MG63 (cell line): ENCODE measurements at regions not wholly inside any gene's neighbourhood (a gene's known extent, or its start where the extent isn't known, plus 50 kb on each side); places are given as distances from the start of the nearest gene placed in this dataset.

Experiments used
- DNase-seq: peaks from one replicate; pipeline ENCODE4 v3.0.0-alpha.2; 2020
- H3K27me3 ChIP-seq: fragments of 250-450 bp; sonication (Bioruptor Pico); 2 replicates; pipeline ENCODE4 v1.5.1; 2020; ENCODE audit warnings: mild to moderate bottlenecking, moderate library complexity
- H3K36me3 ChIP-seq: fragments of 250-450 bp; sonication (Bioruptor Pico); 2 replicates; pipeline ENCODE4 v1.5.1; 2020; ENCODE audit warnings: mild to moderate bottlenecking, moderate library complexity
- H3K4me3 ChIP-seq: fragments of 250-450 bp; sonication (Bioruptor Pico); 2 replicates; pipeline ENCODE4 v1.5.1; 2020; ENCODE audit warnings: mild to moderate bottlenecking, moderate library complexity
- H3K9me3 ChIP-seq: fragments of 250-450 bp; sonication (Bioruptor Pico); 2 replicates; pipeline ENCODE4 v1.5.1; 2020; ENCODE audit warnings: mild to moderate bottlenecking, moderate library complexity

DNA sequence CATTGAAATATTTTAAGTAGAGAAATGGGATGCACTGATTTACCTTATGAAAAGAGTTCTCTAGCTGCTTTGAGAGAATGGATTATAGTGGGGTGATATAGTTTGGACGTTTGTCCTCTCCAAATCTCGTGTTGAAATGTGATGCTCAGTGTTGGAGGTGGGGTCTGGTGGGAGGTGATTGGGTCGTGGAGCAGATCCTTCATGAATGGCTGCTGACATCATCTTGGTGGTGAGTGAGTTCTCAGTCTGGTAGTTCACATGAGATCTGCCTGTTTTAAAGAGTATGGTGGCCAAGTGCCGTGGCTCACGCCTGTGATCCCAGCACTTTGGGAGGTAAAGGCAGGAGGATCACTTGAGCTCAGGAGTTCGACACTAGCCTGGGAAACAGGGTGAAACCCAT is 58.7 kb upstream of the SH3RF3 start:
- no peak for DNase-seq
- Histone ChIP-seq H3K36me3 (no peaks in the 10 kb centered on the region), H3K4me3 (no peak overlapping the region), H3K27me3 (peaks cover 6% of the 10 kb centered on the region), H3K9me3 (no peaks in the 10 kb centered on the region)

DNA sequence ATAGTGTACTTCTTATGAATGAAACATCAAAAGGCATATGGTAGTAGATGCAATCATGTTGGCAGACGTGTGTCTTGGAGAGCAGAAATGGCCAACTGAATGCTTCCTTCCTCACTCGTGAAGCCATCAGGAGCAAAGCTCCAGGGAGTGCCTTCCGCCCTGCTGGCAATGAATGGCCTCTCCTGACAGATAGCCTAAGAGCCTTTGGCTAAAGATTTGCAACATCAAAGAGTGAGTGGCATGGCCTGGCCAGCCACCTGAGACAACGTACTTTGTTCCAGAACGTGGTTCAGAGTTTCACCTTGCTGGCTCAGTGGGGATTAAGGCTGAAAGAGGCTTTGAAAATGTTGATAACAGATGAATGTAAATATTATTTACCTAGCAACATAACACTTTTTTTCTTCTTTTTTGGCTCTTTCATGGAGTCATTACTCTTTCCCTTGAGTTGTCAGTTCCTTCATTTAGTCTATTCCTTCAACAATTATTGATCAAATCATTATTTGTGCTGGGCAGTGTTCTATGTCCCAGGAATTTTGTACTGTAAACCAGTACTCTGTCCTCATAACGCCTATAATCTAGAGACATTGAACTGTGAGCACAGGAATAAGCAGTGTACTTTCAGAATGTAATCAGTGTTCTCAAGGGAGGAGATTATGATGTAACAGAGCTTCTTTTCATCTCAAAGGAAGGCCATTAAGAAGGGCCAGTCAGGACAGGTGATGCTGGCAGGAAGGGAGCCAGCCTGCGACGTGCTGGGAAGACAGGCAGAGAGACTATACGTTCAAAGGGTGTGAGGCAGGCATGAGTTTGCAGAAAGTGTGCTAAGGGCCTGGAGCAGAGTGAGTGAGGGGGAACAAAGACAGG is 59.4 kb upstream of the SH3RF3 start:
- no peaks in the 10 kb centered on the region for H3K9me3 ChIP-seq
- no peaks in the 10 kb centered on the region for H3K36me3 ChIP-seq
- no peak overlapping the region for H3K4me3 ChIP-seq
- H3K27me3 ChIP-seq: peaks cover 6% of the 10 kb centered on the region
- DNase-seq: no peak

DNA sequence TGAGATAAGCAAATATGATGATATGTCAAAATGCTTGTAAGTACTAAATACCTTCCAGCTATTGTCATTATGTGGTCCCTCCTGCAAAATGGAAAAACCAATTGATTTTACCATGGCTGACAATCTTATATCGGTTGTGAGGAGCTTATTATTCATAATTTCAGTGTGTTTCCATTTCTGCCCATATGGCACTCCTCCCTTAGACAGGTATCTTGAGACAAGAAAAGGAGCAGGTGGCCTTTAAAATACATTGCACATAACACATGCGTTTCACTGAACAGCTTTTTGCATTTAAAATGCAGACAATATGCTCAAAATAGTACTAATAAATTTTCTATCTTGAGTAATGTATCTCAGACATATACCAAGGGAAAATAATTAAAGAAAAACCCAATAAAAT is 60.2 kb upstream of the SH3RF3 start:
- peaks cover 6% of the 10 kb centered on the region for H3K27me3 ChIP-seq
- no peak overlapping the region for H3K4me3 ChIP-seq
- no peaks in the 10 kb centered on the region for H3K36me3 ChIP-seq
- no peaks in the 10 kb centered on the region for H3K9me3 ChIP-seq
- DNase-seq: no peak

DNA sequence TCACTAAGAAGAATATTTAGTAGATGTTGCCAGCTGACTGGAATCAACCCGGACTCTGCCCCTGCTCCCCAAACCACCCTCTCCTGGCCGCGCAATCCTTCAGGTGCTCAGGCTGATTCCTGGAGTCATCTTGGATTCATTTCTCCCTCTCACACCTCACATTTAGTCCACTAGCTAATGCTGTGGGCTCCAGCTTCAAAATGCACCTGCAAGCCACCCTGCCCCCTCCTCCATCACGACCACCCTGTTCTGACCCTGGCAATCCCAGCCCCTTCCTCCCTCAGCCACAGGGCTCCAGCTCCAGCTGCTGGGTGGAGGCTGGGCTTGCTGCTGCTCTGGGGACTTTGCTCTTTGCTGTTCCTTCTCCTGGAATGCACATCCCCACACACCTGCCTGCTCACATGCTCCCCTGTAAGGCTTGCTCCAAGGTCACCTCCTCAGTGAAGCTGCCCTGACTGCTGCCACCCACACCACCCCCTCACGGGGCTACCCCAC is 61.3 kb upstream of the SH3RF3 start:
- Histone ChIP-seq H3K27me3 (peaks cover 6% of the 10 kb centered on the region), H3K4me3 (no peak overlapping the region), H3K36me3 (no peaks in the 10 kb centered on the region), H3K9me3 (no peaks in the 10 kb centered on the region)
- DNase-seq: no peak

DNA sequence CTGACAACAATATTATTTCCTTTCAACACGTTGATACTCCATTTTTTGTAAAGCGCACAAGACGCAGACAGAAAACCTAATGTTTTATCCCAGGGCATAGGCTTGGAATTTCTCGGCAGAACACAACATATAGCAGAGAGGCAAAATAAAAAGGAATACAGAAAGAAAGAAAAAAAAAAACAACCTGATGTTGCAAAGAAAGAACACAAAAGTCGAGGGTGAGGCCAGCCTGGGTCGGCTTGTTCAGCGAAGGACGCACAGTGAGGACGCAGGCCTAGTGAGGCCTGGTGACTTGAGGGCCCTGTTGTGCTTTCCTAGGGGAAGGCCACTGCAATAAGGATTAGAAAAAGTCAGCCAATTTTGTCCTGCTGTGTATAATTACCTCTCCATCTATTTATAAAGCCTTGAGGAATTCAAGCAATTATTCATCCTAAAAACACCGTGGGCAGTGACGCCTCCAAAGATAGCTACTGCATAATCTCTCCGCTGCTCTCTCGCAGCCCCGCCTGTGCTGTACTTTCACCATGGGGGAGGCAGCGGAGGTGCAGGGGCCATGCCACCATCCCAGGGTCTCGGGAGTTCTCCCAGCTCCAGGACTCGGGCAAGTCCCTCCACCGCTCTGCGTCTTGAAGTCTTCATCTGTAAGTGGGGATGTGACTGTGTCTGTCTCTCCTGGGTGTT is 61.9 kb upstream of the SH3RF3 start:
- no peaks in the 10 kb centered on the region for H3K36me3 ChIP-seq
- no peak for DNase-seq
- peaks cover 6% of the 10 kb centered on the region for H3K27me3 ChIP-seq
- no peaks in the 10 kb centered on the region for H3K9me3 ChIP-seq
- H3K4me3 ChIP-seq: no peak overlapping the region

DNA sequence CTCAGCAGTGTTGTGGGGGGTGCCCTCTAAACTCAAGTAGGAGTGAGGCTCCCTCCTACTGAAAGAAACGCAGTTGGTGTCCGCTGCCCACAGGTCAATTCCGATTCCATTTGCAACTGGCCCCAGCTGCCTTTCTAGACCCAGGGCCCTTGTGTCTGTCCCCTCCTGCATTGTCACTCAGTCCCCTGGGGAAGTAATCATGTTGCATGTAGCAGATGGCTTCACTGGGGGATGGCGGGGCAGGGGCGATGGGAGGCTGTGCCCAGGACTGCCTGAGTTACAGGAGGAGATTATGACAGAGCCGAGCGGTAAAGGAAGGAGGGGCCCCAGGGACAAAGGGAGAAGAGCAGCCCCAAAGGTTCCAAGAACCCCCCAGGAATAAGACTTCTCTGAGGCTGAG is 62.5 kb upstream of the SH3RF3 start:
- DNase-seq: no peak
- peaks cover 6% of the 10 kb centered on the region for H3K27me3 ChIP-seq
- H3K4me3 ChIP-seq: no peak overlapping the region
- H3K36me3 ChIP-seq: no peaks in the 10 kb centered on the region
- no peaks in the 10 kb centered on the region for H3K9me3 ChIP-seq

DNA sequence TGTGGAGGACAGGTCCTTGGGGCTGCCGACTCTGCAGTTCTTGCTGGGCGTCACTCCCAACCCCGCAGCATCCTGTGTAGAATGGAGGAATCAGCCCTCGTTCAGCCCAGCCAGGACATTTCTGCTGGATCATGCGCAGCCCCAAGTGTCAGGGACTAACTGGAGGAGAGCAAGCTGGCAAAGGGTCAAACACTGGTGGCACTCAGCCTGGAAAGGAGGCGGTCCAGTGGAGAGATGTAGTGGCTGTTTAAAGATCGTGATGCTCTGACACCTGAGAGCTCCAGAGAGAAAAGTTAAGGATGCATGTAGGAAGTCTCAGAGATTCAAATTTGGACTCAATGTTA is 63.6 kb upstream of the SH3RF3 start:
- H3K27me3 ChIP-seq: peaks cover 6% of the 10 kb centered on the region
- no peaks in the 10 kb centered on the region for H3K36me3 ChIP-seq
- DNase-seq: no peak
- no peaks in the 10 kb centered on the region for H3K9me3 ChIP-seq
- no peak overlapping the region for H3K4me3 ChIP-seq

DNA sequence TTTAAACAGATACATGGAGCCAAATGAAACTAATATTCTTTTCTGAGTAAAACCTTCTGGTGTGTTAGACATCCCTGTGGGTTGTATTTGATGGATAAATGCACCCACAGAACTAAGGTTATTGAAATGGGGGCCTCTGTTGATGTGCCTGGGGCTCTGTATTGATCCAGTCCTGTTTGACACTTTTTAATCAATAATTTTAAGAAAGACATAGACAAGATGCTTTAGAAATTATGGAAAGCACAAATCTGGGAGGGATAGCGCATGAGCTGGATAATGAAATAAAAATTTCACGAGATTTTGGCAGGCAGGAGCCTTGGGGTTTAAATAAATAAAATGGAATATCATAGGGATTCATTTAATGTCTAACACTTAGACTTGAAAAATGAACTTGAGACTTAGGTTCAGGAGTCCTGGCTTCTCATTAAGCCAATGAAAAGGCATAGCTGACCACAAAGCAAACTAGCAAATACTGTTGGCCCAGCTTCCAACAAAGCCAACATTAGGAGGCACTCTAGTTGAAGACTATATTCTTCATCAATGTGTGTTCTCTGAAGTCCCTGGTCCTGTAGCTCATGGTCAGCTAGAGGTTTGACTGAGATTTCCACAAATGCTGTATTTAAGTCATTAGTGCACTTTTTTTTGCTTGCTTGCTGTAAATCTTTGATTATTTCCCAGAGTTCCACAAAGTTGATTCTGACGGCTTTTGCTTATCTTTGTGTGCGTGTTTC is 64.2 kb upstream of the SH3RF3 start:
- no peak for DNase-seq
- Histone ChIP-seq H3K4me3 (no peak overlapping the region), H3K27me3 (peaks cover 6% of the 10 kb centered on the region), H3K9me3 (no peaks in the 10 kb centered on the region), H3K36me3 (no peaks in the 10 kb centered on the region)

DNA sequence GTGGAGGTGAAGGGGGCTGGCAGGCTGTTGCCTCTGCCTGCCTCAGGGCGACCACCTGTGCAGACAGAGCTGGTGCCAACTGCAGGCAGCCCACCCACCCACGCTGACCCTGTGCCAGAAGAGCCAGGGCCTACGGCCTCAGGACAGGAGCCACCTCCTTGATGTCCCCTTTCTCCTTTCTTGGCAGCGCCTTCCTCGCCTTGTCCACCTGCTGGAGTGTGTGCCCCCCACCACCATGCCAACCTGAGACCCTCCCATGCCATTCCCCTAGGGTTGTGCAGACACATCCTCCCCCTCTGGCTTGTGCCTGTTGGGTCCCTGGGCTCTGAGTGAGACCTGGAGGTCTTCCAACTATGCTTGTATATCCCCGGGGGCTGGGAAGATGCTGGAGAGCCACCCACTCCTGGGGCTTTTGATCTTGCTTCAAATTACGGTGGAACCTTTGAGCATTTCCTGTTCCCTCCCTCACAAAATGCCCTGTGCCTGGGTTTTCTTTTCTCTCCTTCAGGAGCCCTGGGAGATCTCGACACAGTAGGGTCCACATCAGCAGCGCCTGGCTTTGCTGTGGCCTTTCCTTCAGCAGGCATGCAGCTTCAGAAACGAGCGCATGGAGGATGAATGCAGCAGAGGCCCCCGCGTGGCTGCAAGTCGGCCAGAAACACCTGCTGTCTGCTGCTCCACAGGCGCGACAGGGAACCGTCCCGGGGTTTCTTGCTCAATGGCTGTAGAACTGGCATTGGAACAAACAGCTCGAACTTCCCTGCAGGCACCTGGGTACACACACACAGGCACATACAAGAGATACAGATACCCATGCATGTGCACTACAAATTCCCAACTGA is 65.9 kb upstream of the SH3RF3 start:
- Histone ChIP-seq H3K27me3 (no peaks in the 10 kb centered on the region; the same call in 1 of the 2 replicates), H3K4me3 (no peak overlapping the region), H3K36me3 (no peaks in the 10 kb centered on the region), H3K9me3 (no peaks in the 10 kb centered on the region)
- DNase-seq: no peak

DNA sequence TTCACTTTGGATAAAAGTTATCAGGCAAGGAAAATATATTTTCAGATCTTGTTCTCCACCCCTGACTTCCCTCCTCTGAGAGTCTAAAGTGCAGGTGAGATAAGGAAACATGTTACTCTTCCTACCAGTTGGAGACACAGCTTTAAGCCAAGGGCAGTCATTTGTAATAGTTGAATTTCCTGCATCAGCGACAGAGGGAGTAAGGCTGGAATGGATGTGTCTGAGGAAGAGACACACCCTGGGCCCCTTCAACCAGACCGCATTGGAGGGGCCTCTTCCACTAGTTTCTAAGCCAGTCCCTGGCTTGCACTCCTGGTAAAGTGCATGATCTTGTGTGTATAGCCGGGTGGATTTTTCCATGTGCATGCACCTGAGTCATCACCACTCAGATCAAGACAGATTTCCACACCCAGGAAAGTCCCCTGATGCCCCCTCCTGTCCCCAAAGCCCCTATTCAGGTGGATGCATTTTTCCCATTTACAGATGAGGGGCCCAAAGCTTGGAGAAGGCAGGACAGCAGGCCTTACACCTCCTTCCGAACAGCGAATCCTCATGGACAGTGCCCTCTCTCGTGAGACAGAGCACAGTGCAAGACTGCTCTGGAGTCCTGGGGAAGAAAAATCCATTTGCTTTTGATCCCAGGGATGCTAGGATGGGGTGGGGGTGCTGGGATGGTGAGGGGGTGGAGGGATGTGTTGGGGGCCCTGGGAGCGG is 66.7 kb upstream of the SH3RF3 start:
- H3K4me3 ChIP-seq: no peak overlapping the region
- no peaks in the 10 kb centered on the region for H3K36me3 ChIP-seq
- DNase-seq: no peak
- H3K27me3 ChIP-seq: no peaks in the 10 kb centered on the region; the same call in 1 of the 2 replicates
- H3K9me3 ChIP-seq: no peaks in the 10 kb centered on the region

DNA sequence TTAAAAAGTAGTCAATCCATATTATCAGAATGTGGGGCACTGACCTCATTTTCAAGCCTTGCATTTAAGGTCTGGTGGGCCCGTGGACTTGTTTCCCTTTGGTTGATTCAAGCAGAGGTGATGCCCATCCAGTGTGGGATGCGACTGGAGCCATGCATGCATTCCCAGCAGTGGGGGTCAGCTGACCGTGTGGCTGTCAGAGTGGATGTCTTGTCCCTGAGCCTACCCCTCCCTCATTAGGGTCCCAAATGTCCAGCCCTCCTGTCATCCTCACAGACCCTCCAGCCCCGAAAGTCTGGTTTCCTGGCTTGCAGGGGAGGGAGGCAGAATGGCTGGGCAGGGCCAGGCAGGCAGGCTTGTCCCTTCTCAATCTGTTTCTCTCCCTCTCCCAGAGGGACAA is 67.3 kb upstream of the SH3RF3 start:
- Histone ChIP-seq H3K4me3 (no peak overlapping the region), H3K36me3 (no peaks in the 10 kb centered on the region), H3K27me3 (no peaks in the 10 kb centered on the region; the same call in none of the 2 replicates), H3K9me3 (no peaks in the 10 kb centered on the region)
- DNase-seq: no peak

DNA sequence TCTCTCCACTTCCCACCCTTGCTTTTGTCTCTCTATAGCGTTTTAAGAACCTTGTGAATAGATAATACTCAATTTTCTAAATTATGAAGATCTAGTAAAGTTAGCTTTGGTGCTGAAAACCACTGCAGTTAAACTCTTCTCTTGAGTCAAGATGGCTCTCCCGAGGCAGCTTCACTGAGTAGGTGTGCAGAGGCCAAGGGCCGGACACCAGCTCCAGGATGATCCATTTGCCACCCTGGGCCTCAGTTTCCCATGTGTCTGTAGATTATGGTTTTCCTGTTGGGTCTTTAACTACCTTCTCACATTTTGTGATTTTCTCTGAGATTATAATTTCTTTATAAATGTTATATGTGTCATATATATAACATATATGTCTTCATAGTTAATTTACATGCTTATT is 68.5 kb upstream of the SH3RF3 start:
- H3K27me3 ChIP-seq: no peaks in the 10 kb centered on the region; the same call in none of the 2 replicates
- DNase-seq: no peak
- no peak overlapping the region for H3K4me3 ChIP-seq
- no peaks in the 10 kb centered on the region for H3K9me3 ChIP-seq
- no peaks in the 10 kb centered on the region for H3K36me3 ChIP-seq

DNA sequence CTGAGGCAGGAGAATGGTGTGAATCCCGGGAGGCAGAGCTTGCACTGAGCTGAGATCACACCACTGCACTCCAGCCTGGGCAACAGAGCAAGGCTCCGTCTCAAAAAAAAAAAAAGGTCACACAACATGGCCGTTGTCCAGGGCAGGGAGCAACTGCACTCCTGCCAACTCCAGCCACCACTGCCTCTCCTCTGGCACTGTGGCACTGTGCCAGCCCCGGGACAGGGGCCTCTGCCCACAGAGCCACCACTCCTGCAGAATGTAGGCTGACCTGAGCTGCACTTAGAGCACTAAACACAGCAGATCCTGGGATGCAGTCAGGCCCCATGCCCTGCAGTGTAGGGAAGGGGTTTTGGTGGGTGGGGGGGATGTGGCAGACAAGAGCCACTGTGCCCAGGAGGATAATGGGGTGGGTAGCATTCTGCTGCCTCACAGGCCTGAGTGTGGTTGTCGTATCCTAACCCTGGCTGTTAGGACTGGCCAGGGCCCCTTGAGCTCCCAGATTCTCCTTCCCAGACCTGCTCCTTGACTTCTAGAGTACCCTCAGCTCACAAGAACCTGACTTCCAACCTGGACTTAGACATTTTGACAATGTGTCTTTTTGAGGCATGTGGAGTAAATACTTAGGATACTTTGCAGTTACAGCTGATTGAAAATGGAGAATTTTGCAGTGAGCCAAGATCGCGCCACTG is 69.4 kb upstream of the SH3RF3 start:
- no peak for DNase-seq
- H3K4me3 ChIP-seq: no peak overlapping the region
- H3K9me3 ChIP-seq: no peaks in the 10 kb centered on the region
- no peaks in the 10 kb centered on the region; the same call in none of the 2 replicates for H3K27me3 ChIP-seq
- H3K36me3 ChIP-seq: no peaks in the 10 kb centered on the region

DNA sequence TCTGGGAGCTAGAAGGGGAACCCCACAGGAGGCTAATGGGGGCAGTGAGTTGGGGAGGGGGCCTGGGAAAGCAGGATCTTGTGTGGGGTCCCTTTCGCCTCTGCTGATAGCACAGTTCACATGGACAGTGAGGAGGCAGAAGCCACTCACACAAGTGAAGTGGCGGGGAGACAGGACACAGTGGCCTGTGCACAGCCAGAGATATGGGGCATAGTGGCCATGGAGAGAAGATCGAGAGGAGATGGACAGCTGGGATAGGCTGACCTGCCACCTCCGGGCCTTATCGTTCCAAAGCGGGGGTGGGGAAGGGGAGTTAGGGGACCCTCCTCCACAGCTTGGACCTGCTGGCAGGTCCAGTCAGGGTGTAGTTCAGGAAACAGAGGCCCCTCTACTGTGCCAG is 69.8 kb upstream of the EDAR start:
- DNase-seq: no peak
- Histone ChIP-seq H3K9me3 (no peaks in the 10 kb centered on the region), H3K27me3 (no peaks in the 10 kb centered on the region; the same call in none of the 2 replicates), H3K4me3 (no peak overlapping the region), H3K36me3 (no peaks in the 10 kb centered on the region)

DNA sequence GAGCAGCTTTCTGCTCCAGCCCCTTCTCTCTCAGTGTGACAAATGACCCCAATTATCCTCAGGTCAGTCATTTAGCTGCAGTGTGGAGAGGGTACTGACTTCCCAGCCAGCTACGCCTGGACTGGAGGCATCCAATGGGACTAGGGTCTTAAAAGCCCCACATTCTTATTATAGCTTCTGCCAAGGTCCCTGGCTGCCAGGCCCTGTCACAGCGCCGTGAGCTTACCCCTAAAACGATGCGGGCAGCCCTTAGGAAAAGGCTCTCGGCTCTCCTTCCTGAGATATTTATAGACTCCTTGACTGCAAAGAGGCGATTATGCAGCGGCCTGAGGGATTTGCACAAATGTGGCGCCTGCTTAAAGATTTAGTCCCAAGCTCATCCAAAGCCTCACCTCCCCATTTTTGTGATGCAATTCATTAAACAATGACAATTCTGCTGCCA is 69.2 kb upstream of the EDAR start:
- DNase-seq: no peak
- H3K4me3 ChIP-seq: no peak overlapping the region
- no peaks in the 10 kb centered on the region; the same call in none of the 2 replicates for H3K27me3 ChIP-seq
- H3K36me3 ChIP-seq: no peaks in the 10 kb centered on the region
- H3K9me3 ChIP-seq: no peaks in the 10 kb centered on the region
